C4-2B (cell line): ENCODE measurements at regions not wholly inside any gene's neighbourhood (a gene's known extent, or its start where the extent isn't known, plus 50 kb on each side); places are given as distances from the start of the nearest gene placed in this dataset.

Experiments
- ZFX ChIP-seq: fragments of 450-650 bp; IDR thresholded peaks from 2 replicates; pipeline ENCODE4 v1.6.1; 2017
- TF ChIP-seq, protein P1 (sequence below): fragments of 450-650 bp; conservative IDR thresholded peaks from 2 replicates; pipeline ENCODE4 v1.5.1; 2017; ENCODE audit warnings: mild to moderate bottlenecking

DNA sequence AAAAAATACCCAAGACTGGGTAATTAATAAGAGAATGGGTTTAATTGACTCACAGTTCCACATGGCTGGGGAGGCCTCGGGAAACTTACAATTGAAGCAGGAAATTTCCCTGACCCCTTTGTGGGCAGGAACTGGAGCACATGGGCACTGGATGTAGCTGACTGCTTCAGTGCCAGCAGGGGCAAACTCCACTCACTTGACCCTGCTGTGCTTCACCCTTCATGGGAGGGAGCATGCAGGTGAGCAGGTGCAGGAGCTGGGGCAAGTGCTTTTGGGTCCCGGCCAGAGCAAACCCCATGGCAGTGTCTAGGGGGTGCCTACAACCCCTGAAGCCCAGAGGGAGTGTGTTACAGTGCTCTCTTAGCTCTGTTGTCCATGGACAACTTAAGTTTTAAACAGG, 132.6 kb downstream of the AKR1D1 start:
- TF ChIP-seq, protein P1, sequence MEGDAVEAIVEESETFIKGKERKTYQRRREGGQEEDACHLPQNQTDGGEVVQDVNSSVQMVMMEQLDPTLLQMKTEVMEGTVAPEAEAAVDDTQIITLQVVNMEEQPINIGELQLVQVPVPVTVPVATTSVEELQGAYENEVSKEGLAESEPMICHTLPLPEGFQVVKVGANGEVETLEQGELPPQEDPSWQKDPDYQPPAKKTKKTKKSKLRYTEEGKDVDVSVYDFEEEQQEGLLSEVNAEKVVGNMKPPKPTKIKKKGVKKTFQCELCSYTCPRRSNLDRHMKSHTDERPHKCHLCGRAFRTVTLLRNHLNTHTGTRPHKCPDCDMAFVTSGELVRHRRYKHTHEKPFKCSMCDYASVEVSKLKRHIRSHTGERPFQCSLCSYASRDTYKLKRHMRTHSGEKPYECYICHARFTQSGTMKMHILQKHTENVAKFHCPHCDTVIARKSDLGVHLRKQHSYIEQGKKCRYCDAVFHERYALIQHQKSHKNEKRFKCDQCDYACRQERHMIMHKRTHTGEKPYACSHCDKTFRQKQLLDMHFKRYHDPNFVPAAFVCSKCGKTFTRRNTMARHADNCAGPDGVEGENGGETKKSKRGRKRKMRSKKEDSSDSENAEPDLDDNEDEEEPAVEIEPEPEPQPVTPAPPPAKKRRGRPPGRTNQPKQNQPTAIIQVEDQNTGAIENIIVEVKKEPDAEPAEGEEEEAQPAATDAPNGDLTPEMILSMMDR = no peak
- TF ChIP-seq ZFX = no peak
